H1 (cell line): ENCODE measurements at regions not wholly inside any gene's neighbourhood (a gene's known extent, or its start where the extent isn't known, plus 50 kb on each side); places are given as distances from the start of the nearest gene placed in this dataset.

ENCODE experiments used
- CTCF ChIA-PET: fragments of 300-600 bp; sonication (Branson Sonifier 250); formaldehyde crosslinking; loops from one replicate; lab custom pipeline; 2021; ENCODE audit not compliant: partially characterized antibody; lab: Charles Lee
- POLR2A ChIA-PET: fragments of 300-600 bp; sonication (Branson Sonifier 250); formaldehyde crosslinking; loops from one replicate; lab custom pipeline; 2021; ENCODE audit warnings: inconsistent platforms; ENCODE audit not compliant: partially characterized antibody; lab: Charles Lee
- DNase-seq, 2 experiments: peaks; one replicate each; pipeline versions ENCODE4 v3.0.0 to v3.0.0-alpha.2; 2010 to 2022; ENCODE audit warnings: low spot score in 2 of 2, low read depth in 1 of 2, mixed read lengths in 1 of 2
- FAIRE-seq: peaks from 2 replicates; lab custom pipeline; 2011; peaks lifted over from hg19 to GRCh38; lab: Jason Lieb, UNC
- H2AFZ ChIP-seq: 2 replicates; pipeline ENCODE4 v1.8.1; 2012; ENCODE audit warnings: low read length, inconsistent platforms
- H2AK5ac ChIP-seq: 2 replicates; pipeline ENCODE4 v1.6.1; 2013; ENCODE audit warnings: low read depth, low read length
- H2BK120ac ChIP-seq: replicated peaks from 2 replicates; pipeline ENCODE3; 2013; ENCODE audit warnings: low read depth, low read length, inconsistent platforms
- H2BK12ac ChIP-seq: 2 replicates; pipeline ENCODE4 v1.6.1; 2013; ENCODE audit warnings: low read depth, low read length
- H2BK15ac ChIP-seq: 2 replicates; pipeline ENCODE4 v1.6.1; 2013; ENCODE audit warnings: low read length
- H2BK20ac ChIP-seq: 2 replicates; pipeline ENCODE4 v1.6.1; 2013; ENCODE audit warnings: low read length
- H2BK5ac ChIP-seq: 2 replicates; pipeline ENCODE4 v1.6.1; 2013; ENCODE audit warnings: low read depth, low read length
- H3K14ac ChIP-seq: 2 replicates; pipeline ENCODE4 v1.6.1; 2013; ENCODE audit warnings: inconsistent platforms; ENCODE audit not compliant: insufficient read length
- H3K18ac ChIP-seq: 2 replicates; pipeline ENCODE4 v1.6.1; 2013; ENCODE audit warnings: low read length; ENCODE audit errors: extremely low read depth
- H3K23ac ChIP-seq: 2 replicates; pipeline ENCODE4 v1.6.1; 2013; ENCODE audit warnings: inconsistent platforms; ENCODE audit not compliant: insufficient read length
- H3K23me2 ChIP-seq: 2 replicates; pipeline ENCODE4 v1.6.1; 2013; ENCODE audit warnings: low read depth, low read length
- H3K27ac ChIP-seq: 2 replicates; pipeline ENCODE4 v1.6.1; 2011; ENCODE audit warnings: low read depth, low read length, inconsistent platforms
- H3K27me3 ChIP-seq, 4 experiments: replicated peaks in 1 of 4; 1 replicate in 1 of 4; 2 replicates in 3 of 4; pipeline versions ENCODE4 v1.6.1 to v1.8.1; 2011 to 2013; ENCODE audit warnings: low read length in 3 of 4, mild to moderate bottlenecking in 3 of 4, inconsistent platforms in 2 of 4, mixed read lengths in 2 of 4, moderate library complexity in 1 of 4; ENCODE audit not compliant: control insufficient read depth in 3 of 4, insufficient read depth in 3 of 4; ENCODE audit errors: extremely low read depth in 1 of 4
- H3K36me3 ChIP-seq, 4 experiments: 2 replicates each; pipeline versions ENCODE4 v1.6.1 to v1.8.1; 2011 to 2013; ENCODE audit warnings: mild to moderate bottlenecking in 4 of 4, low read length in 3 of 4, moderate library complexity in 2 of 4, control low read depth in 1 of 4, inconsistent platforms in 1 of 4; ENCODE audit not compliant: insufficient read depth in 4 of 4, control insufficient read depth in 2 of 4
- H3K4ac ChIP-seq: replicated peaks from 2 replicates; pipeline ENCODE3; 2013; ENCODE audit warnings: low read length, low read depth, mixed read lengths, inconsistent platforms; ENCODE audit not compliant: insufficient read length
- H3K4me1 ChIP-seq, 4 experiments: replicated peaks in 1 of 4; 1 replicate in 1 of 4; 2 replicates in 3 of 4; pipeline versions ENCODE4 v1.6.1 to v1.8.1; 2011 to 2013; ENCODE audit warnings: low read length in 3 of 4, inconsistent platforms in 2 of 4, mixed read lengths in 1 of 4; ENCODE audit not compliant: insufficient read depth in 4 of 4, control insufficient read depth in 3 of 4
- H3K4me2 ChIP-seq, 2 experiments: 2 replicates each; pipeline versions ENCODE4 v1.6.1 to v1.8.1; 2011 to 2013; ENCODE audit warnings: low read depth in 2 of 2, low read length in 2 of 2, control low read depth in 1 of 2, inconsistent platforms in 1 of 2, mild to moderate bottlenecking in 1 of 2; ENCODE audit not compliant: insufficient read depth in 1 of 2
- H3K4me3 ChIP-seq, 4 experiments: fragments of 200-600, 300-600 bp in 1 of 4; sonication (generic), shearing (Covaris generic), sonication (Bioruptor Twin) in 1 of 4; 2 replicates each; pipeline versions ENCODE4 v1.5.1 to v1.8.1; 2011 to 2016; ENCODE audit warnings: low read length in 4 of 4, low read depth in 3 of 4, control low read depth in 2 of 4, inconsistent platforms in 2 of 4, mild to moderate bottlenecking in 2 of 4, mixed read lengths in 1 of 4, moderate library complexity in 1 of 4; ENCODE audit not compliant: insufficient read depth in 2 of 4; ENCODE audit errors: extremely low read depth in 1 of 4
- H3K56ac ChIP-seq: replicated peaks from 2 replicates; pipeline ENCODE3; 2013; ENCODE audit warnings: low read depth, mild to moderate bottlenecking, mixed read lengths, low read length, inconsistent platforms; ENCODE audit not compliant: insufficient read length
- H3K79me1 ChIP-seq: 2 replicates; pipeline ENCODE4 v1.6.1; 2013; ENCODE audit warnings: low read depth, low read length, control low read depth
- H3K79me2 ChIP-seq, 2 experiments: 2 replicates each; pipeline versions ENCODE4 v1.6.1 to v1.8.1; 2012 to 2013; ENCODE audit warnings: low read length in 2 of 2, mild to moderate bottlenecking in 2 of 2, inconsistent platforms in 1 of 2; ENCODE audit not compliant: insufficient read depth in 2 of 2, control insufficient read depth in 1 of 2
- H3K9ac ChIP-seq, 4 experiments: replicated peaks in 1 of 4; 1 replicate in 1 of 4; 2 replicates in 3 of 4; pipeline versions ENCODE4 v1.6.1 to v1.8.1; 2011 to 2013; ENCODE audit warnings: low read depth in 3 of 4, low read length in 3 of 4, control low read depth in 2 of 4, mild to moderate bottlenecking in 2 of 4, moderate library complexity in 2 of 4, inconsistent platforms in 1 of 4; ENCODE audit errors: extremely low read depth in 1 of 4
- H3K9me3 ChIP-seq, 2 experiments: 2 replicates each; pipeline versions ENCODE4 v1.6.1 to v1.8.1; 2012 to 2013; ENCODE audit warnings: mild to moderate bottlenecking in 2 of 2, moderate library complexity in 2 of 2, control low read depth in 1 of 2, inconsistent platforms in 1 of 2, low read depth in 1 of 2, low read length in 1 of 2, mixed read lengths in 1 of 2; ENCODE audit not compliant: insufficient read depth in 2 of 2
- H4K20me1 ChIP-seq, 2 experiments: replicated peaks in 1 of 2; 2 replicates each; pipeline versions ENCODE3 to v1.8.1; 2011 to 2013; ENCODE audit warnings: inconsistent platforms in 2 of 2, low read length in 2 of 2, mild to moderate bottlenecking in 1 of 2; ENCODE audit not compliant: insufficient read depth in 2 of 2, control insufficient read depth in 1 of 2
- H4K5ac ChIP-seq: 2 replicates; pipeline ENCODE4 v1.6.1; 2013; ENCODE audit warnings: low read length, low read depth, mixed read lengths, inconsistent platforms; ENCODE audit not compliant: insufficient read length
- H4K8ac ChIP-seq: 2 replicates; pipeline ENCODE4 v1.8.0; 2013; ENCODE audit warnings: mild to moderate bottlenecking, moderate library complexity, low read length, inconsistent platforms; ENCODE audit not compliant: insufficient read depth; ENCODE audit errors: extremely low read depth
- H4K91ac ChIP-seq: replicated peaks from 2 replicates; pipeline ENCODE3; 2013; ENCODE audit warnings: low read length, mixed read lengths, inconsistent platforms; ENCODE audit not compliant: insufficient read length
- BCL11A ChIP-seq, 2 experiments: IDR thresholded peaks; one replicate each; pipeline ENCODE4 v1.6.1; 2011; ENCODE audit warnings: low read depth in 2 of 2, low read length in 2 of 2, mild to moderate bottlenecking in 2 of 2
- EP300 ChIP-seq, 2 experiments: IDR thresholded peaks; 1 replicate in 1 of 2; 2 replicates in 1 of 2; pipeline ENCODE4 v1.6.1; 2011 to 2012; ENCODE audit warnings: low read depth in 2 of 2, low read length in 2 of 2, mild to moderate bottlenecking in 2 of 2, borderline replicate concordance in 1 of 2, inconsistent platforms in 1 of 2, moderate library complexity in 1 of 2
- FOSL1 ChIP-seq: IDR thresholded peaks from 2 replicates; pipeline ENCODE4 v1.6.1; 2011; ENCODE audit warnings: mild to moderate bottlenecking, low read depth, low read length, moderate library complexity; ENCODE audit not compliant: insufficient read depth
- NRF1 ChIP-seq: IDR thresholded peaks from 2 replicates; pipeline ENCODE4 v1.6.1; 2011; ENCODE audit warnings: mild to moderate bottlenecking, low read depth, low read length, improper control_type of control experiment
- SRF ChIP-seq: IDR thresholded peaks from 2 replicates; pipeline ENCODE4 v1.6.1; 2011; ENCODE audit warnings: mild to moderate bottlenecking, low read depth, low read length, moderate library complexity
- WGBS, 2 experiments: shearing (Covaris generic) in 1 of 2; methylation state at CpG; one replicate each; pipeline versions ENCODE4 v1.1.6 to v1.1.7; 2013 to 2015; ENCODE audit warnings: low lambda C conversion rate in 2 of 2, mixed read lengths in 2 of 2, inconsistent platforms in 1 of 2, low coverage in 1 of 2, missing lambda C conversion rate in 1 of 2; ENCODE audit not compliant: insufficient replicate concordance in 2 of 2, insufficient coverage in 1 of 2, insufficient read length in 1 of 2; ENCODE audit errors: extremely low coverage in 1 of 2, missing lambda C conversion rate in 1 of 2; 5-methylcytosine and 5-hydroxymethylcytosine counted together
- TF ChIP-seq, protein P1 (sequence below): IDR thresholded peaks from 2 replicates; pipeline ENCODE4 v1.6.1; 2012; ENCODE audit warnings: inconsistent platforms

DNA sequence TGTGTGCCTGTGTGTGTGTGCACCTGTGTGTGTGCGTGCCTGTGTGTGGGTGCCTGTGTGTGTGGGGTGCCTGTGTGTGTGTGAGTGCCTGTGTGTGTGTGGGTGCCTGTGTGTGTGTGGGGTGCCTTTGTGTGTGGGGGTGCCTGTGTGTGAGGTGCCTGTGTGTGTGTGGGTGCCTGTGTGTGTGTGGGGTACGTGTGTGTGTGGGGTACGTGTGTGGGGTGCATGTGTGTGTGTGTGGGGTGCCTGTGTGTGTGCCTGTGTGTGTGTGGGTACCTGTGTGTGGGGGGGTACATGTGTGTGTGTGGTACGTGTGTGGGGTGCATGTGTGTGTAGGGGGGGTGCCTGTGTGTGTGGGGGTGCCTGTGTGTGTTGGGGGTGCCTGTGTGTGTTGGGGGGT lies 73.4 kb upstream of the HGFAC start:
- H3K27ac ChIP-seq: no peak overlapping the region

More for the DNA sequence above, 73.4 kb upstream of the HGFAC start:
- Histone ChIP-seq H3K56ac (no peak overlapping the region), H3K9me3 (no peaks in the 10 kb centered on the region), H4K8ac (0 out of 2 replicates have a peak overlapping the region, but pooled peaks have one; percentile 12), H3K14ac (no peak overlapping the region), H2BK15ac (no peak overlapping the region; the same call in 1 of the 2 replicates), H3K18ac (no peak overlapping the region; the same call in 1 of the 2 replicates), H2BK12ac (peak overlapping the region; percentile 90), H3K4ac (no peak overlapping the region), H2BK5ac (peak overlapping the region; percentile 40; the same call in 1 of the 2 replicates), H3K79me1 (peaks cover 1% of the 10 kb centered on the region), H2BK20ac (no peak overlapping the region), H3K4me2 (no peak overlapping the region), H4K91ac (peak overlapping the region; percentile 80), H3K9ac (peak overlapping the region in 1 of 4 experiments; percentile 5; a peak in 1 of 7 replicates), H3K36me3 (no peaks in the 10 kb centered on the region), H4K20me1 (peaks cover 13 to 15% of the 10 kb centered on the region in 2 experiments), H3K4me1 (peaks cover 7 to 33% (median 21%) of the 10 kb centered on the region in 4 experiments), H3K79me2 (no peaks in the 10 kb centered on the region), H3K23ac (no peak overlapping the region), H3K4me3 (no peak overlapping the region), H2AFZ (no peak overlapping the region), H2AK5ac (peak overlapping the region; percentile 40; the same call in 1 of the 2 replicates), H2BK120ac (no peak overlapping the region), H4K5ac (no peak overlapping the region), H3K23me2 (peaks cover 9% of the 10 kb centered on the region; the same call in 1 of the 2 replicates), H3K27me3 (peaks cover 0 to 13% (median 10%) of the 10 kb centered on the region in 4 experiments; a peak in 3 of 7 replicates)
- WGBS, 2 experiments: 80% methylated on average over 4 of the region's 4 CpGs; no CpG with 5 or more reads in 1 of the 2 experiments
- ChIA-PET POLR2A (no interaction called here), CTCF (interaction anchor here (0.9 to 2.8 kb wide), 3 partner anchors 56 to 113 kb away, joined by 3 to 11 read pairs (median 10); no protein-coding TSS in a partner anchor)
- no peak for FAIRE-seq
- TF ChIP-seq FOSL1: no peak
- no peak for TF ChIP-seq SRF
- no peak for TF ChIP-seq NRF1
- TF ChIP-seq BCL11A (IDR thresholded peaks at IDR 0.05; ENCODE audit: low read depth in 2 of 2, low read length in 2 of 2): no peak
- TF ChIP-seq, protein P1, sequence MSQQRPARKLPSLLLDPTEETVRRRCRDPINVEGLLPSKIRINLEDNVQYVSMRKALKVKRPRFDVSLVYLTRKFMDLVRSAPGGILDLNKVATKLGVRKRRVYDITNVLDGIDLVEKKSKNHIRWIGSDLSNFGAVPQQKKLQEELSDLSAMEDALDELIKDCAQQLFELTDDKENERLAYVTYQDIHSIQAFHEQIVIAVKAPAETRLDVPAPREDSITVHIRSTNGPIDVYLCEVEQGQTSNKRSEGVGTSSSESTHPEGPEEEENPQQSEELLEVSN: no peak
- TF ChIP-seq EP300 (IDR thresholded peaks at IDR 0.05; ENCODE audit: borderline replicate concordance in 1 of 2, low read depth in 2 of 2, low read length in 2 of 2): no peak
- DNase-seq: no peak
